Smooth muscle cell (in vitro differentiated cells): ENCODE measurements at regions not wholly inside any gene's neighbourhood (a gene's known extent, or its start where the extent isn't known, plus 50 kb on each side); places are given as distances from the start of the nearest gene placed in this dataset.

Experiments used
- DNase-seq: peaks from one replicate; lab custom pipeline; 2025; ENCODE audit not compliant: unreplicated experiment; lab: John Stamatoyannopoulos, UW
- H2AFZ ChIP-seq: fragments of 200-600 bp; sonication (generic); 2 replicates; pipeline ENCODE4 v1.6.0; 2016; ENCODE audit warnings: antibody characterized with exemption, low read depth, mild to moderate bottlenecking
- H3F3A ChIP-seq: fragments of 200-600 bp; sonication (generic); 2 replicates; pipeline ENCODE4 v1.6.0; 2017; ENCODE audit warnings: antibody characterized with exemption, low read depth
- H3K27ac ChIP-seq: fragments of 200-600 bp; sonication (generic); 2 replicates; pipeline ENCODE4 v1.5.1; 2016; ENCODE audit warnings: low read depth, mild to moderate bottlenecking
- H3K27me3 ChIP-seq: fragments of 200-600 bp; sonication (generic); 2 replicates; pipeline ENCODE4 v1.6.1; 2016; ENCODE audit warnings: low read depth, mild to moderate bottlenecking
- H3K36me3 ChIP-seq: fragments of 200-600 bp; sonication (generic); 2 replicates; pipeline ENCODE4 v1.5.1; 2016; ENCODE audit warnings: low read depth
- H3K4me1 ChIP-seq: fragments of 200-600 bp; sonication (generic); 2 replicates; pipeline ENCODE4 v1.5.1; 2016; ENCODE audit warnings: low read depth
- H3K4me2 ChIP-seq: fragments of 200-600 bp; sonication (generic); 2 replicates; pipeline ENCODE4 v1.6.0; 2016; ENCODE audit warnings: mild to moderate bottlenecking
- H3K4me3 ChIP-seq: fragments of 200-600 bp; sonication (generic); 2 replicates; pipeline ENCODE4 v1.5.1; 2016; ENCODE audit warnings: mild to moderate bottlenecking
- H3K79me2 ChIP-seq: fragments of 200-600 bp; sonication (generic); 2 replicates; pipeline ENCODE4 v1.6.0; 2016; ENCODE audit warnings: low read depth, mild to moderate bottlenecking
- H3K9ac ChIP-seq: fragments of 200-600 bp; sonication (generic); 2 replicates; pipeline ENCODE4 v1.6.0; 2016; ENCODE audit warnings: low read depth
- H3K9me3 ChIP-seq: fragments of 200-600 bp; sonication (generic); replicated peaks from 2 replicates; pipeline ENCODE4 v1.5.1; 2016; ENCODE audit warnings: low read depth
- H4K20me1 ChIP-seq: fragments of 200-600 bp; sonication (generic); 2 replicates; pipeline ENCODE4 v1.6.0; 2016; ENCODE audit warnings: low read depth
- CTCF ChIP-seq: fragments of 200-600 bp; sonication (generic); IDR thresholded peaks from 2 replicates; pipeline ENCODE4 v1.5.1; 2017; ENCODE audit warnings: borderline replicate concordance, mild to moderate bottlenecking, antibody characterized with exemption; ENCODE audit not compliant: insufficient read depth, poor library complexity, severe bottlenecking
- WGBS: methylation state at CpG from one replicate; pipeline ENCODE4 v1.1.7; 2016; ENCODE audit warnings: low lambda C conversion rate; 5-methylcytosine and 5-hydroxymethylcytosine counted together

DNA sequence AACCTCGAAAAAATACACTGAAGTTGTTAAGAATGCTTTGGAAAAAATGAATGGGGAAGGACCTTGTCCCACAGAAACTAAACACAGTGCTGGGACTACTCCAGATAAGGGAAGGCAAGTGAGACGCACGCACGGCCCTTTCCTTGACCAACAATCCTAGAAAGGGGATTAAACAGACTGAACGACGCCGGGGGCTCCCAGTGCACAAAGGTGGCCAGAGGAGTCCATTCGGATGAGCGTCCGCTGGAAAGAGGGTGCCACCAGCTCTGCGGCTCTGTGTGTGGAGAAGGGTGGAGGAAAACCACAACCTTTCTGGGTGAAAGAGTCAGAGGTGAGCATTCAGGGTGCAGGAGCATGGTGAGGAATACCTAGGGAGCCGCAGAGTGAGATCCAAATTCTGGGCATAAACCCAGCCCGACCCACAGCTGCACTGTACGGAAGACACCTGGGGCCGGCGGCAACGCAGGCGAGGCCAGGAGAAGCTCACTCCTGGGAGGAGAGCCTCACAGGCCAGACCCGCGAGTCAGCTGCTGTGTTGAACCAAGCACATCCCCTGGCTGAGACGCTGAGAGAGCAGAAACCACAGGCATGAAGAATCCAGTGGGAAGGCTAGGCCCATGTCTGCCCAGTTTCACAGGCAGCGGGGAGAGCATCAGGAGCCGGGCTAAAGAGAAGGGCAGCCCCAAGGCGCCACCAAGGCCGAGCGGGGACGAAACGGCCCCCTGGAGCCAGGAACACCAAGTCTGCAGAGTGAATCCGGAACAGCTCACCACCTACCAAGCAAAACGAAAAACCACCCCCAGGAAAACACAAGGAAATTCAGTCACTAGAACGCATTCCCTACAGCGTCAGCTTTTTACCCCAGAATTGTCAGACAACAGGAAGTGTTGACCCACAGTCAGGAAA lies 177.1 kb downstream of the BRD1 start:
- H3F3A ChIP-seq, result no peaks in the 10 kb centered on the region
- no peaks in the 10 kb centered on the region for H3K9me3 ChIP-seq
- 77% methylated on average over 32 of the region's 32 CpGs for WGBS
- no peaks in the 10 kb centered on the region for H3K79me2 ChIP-seq
- H3K36me3 ChIP-seq, result no peaks in the 10 kb centered on the region
- DNase-seq, result no peak
- no peak overlapping the region for H2AFZ ChIP-seq
- no peaks in the 10 kb centered on the region for H4K20me1 ChIP-seq
- H3K27me3 ChIP-seq, result no peaks in the 10 kb centered on the region
- H3K9ac ChIP-seq, result no peak overlapping the region
- no peak overlapping the region for H3K27ac ChIP-seq
- H3K4me1 ChIP-seq, result no peaks in the 10 kb centered on the region
- TF ChIP-seq CTCF, result no peak
- no peak overlapping the region for H3K4me2 ChIP-seq
- no peak overlapping the region for H3K4me3 ChIP-seq

GRCh38 chr22:49649166-49650068 lies 178.3 kb downstream of the BRD1 start:
- no peaks in the 10 kb centered on the region for H3K79me2 ChIP-seq
- H3K9me3 ChIP-seq, result no peaks in the 10 kb centered on the region
- DNase-seq, result no peak
- TF ChIP-seq CTCF, result no peak
- H3K36me3 ChIP-seq, result no peaks in the 10 kb centered on the region
- H3K4me2 ChIP-seq, result no peak overlapping the region
- no peak overlapping the region for H3K9ac ChIP-seq
- H3K4me1 ChIP-seq, result no peaks in the 10 kb centered on the region
- H3K27me3 ChIP-seq, result no peaks in the 10 kb centered on the region
- no peaks in the 10 kb centered on the region for H3F3A ChIP-seq
- no peak overlapping the region for H2AFZ ChIP-seq
- H4K20me1 ChIP-seq, result no peaks in the 10 kb centered on the region
- 86% methylated on average over 29 of the region's 29 CpGs for WGBS
- no peak overlapping the region for H3K27ac ChIP-seq
- no peak overlapping the region for H3K4me3 ChIP-seq

DNA sequence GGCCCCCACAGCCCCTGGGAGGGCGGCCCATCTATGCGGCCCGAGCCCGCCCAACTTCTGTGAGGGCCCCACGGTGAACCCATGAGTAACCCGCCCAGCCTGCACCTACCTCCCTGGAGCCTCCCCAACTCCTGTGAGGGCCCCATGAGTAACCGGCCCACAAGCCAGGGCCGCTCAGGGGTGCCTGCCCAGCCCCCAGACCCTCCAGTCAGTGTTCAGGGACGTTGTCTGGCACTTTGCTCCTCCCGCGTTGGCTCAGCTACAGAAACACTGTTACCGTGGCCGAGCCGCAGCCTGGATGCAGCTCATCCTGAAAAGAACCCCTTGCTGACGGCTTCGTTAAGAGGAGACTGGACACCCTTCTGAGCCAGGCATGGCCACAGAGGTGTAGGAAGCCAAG lies 179.6 kb downstream of the BRD1 start:
- Histone ChIP-seq H3K79me2 (no peaks in the 10 kb centered on the region), H3K27me3 (no peaks in the 10 kb centered on the region), H3K4me2 (no peak overlapping the region), H3K4me1 (no peaks in the 10 kb centered on the region), H3K36me3 (no peaks in the 10 kb centered on the region), H3F3A (no peaks in the 10 kb centered on the region), H4K20me1 (no peaks in the 10 kb centered on the region), H3K27ac (no peak overlapping the region), H2AFZ (no peak overlapping the region), H3K9ac (no peak overlapping the region), H3K9me3 (no peaks in the 10 kb centered on the region), H3K4me3 (no peak overlapping the region)
- no peak for TF ChIP-seq CTCF
- DNase-seq, result no peak
- whole genome bisulfite sequencing, result 94% methylated on average over 16 of the region's 16 CpGs
